IMR-90 (cell line): ENCODE measurements at regions not wholly inside any gene's neighbourhood (a gene's known extent, or its start where the extent isn't known, plus 50 kb on each side); places are given as distances from the start of the nearest gene placed in this dataset.

ENCODE experiments used
- ATAC-seq: fragments of 200-7000 bp; cut with Tn5 transposase; 2 replicates; pipeline ENCODE4 v1.9.1; 2020; ENCODE audit warnings: low read depth, mild to moderate bottlenecking, moderate library complexity
- BruUV-seq: library from RNA; stranded (reverse); fragments of 400-500 nt; replicated peaks from 2 replicates; lab custom pipeline; 2021; lab: Mats Ljungman, UMichigan
- CTCF ChIA-PET: fragments of 300-600 bp; formaldehyde crosslinking; extraction: SDS; loops from one replicate; lab custom pipeline; 2021; ENCODE audit warnings: antibody characterized with exemption; lab: Yijun Ruan, JAX
- POLR2A ChIA-PET: fragments of 300-600 bp; sonication (Branson Sonifier 250); formaldehyde crosslinking; loops from one replicate; lab custom pipeline; 2022; ENCODE audit warnings: antibody characterized with exemption; ENCODE audit not compliant: unreplicated experiment; lab: Charles Lee
- DNase-seq: peaks from one replicate; pipeline ENCODE4 v3.0.0; 2013
- H2AFZ ChIP-seq: replicated peaks from 2 replicates; pipeline ENCODE3; 2013; ENCODE audit warnings: low read length, mild to moderate bottlenecking; ENCODE audit not compliant: poor library complexity
- H2AK5ac ChIP-seq: 2 replicates; pipeline ENCODE4 v1.6.1; 2013; ENCODE audit warnings: low read depth, low read length, inconsistent platforms
- H2AK9ac ChIP-seq: replicated peaks from 2 replicates; pipeline ENCODE3; 2013; ENCODE audit warnings: mild to moderate bottlenecking, low read depth, low read length, moderate library complexity; ENCODE audit not compliant: poor library complexity
- H2BK120ac ChIP-seq: 2 replicates; pipeline ENCODE4 v1.6.1; 2013; ENCODE audit warnings: low read depth, low read length, inconsistent platforms
- H2BK15ac ChIP-seq: 3 replicates; pipeline ENCODE4 v1.6.1; 2013; ENCODE audit warnings: low read depth, low read length, inconsistent platforms
- H2BK20ac ChIP-seq: 2 replicates; pipeline ENCODE4 v1.6.1; 2013; ENCODE audit warnings: low read depth, mild to moderate bottlenecking, inconsistent platforms, low read length, moderate library complexity
- H2BK5ac ChIP-seq: 2 replicates; pipeline ENCODE4 v1.6.1; 2013; ENCODE audit warnings: mild to moderate bottlenecking, low read depth, low read length, inconsistent platforms; ENCODE audit not compliant: poor library complexity, severe bottlenecking
- H3K14ac ChIP-seq: replicated peaks from 2 replicates; pipeline ENCODE4 v1.6.1; 2013; ENCODE audit warnings: low read depth, low read length, inconsistent platforms
- H3K18ac ChIP-seq: 2 replicates; pipeline ENCODE4 v1.6.1; 2013; ENCODE audit warnings: low read depth, low read length, control low read depth
- H3K23ac ChIP-seq: 2 replicates; pipeline ENCODE4 v1.6.1; 2013; ENCODE audit warnings: low read depth, low read length, inconsistent platforms
- H3K27ac ChIP-seq: 2 replicates; pipeline ENCODE4 v1.5.1; 2013; ENCODE audit warnings: mild to moderate bottlenecking, control low read depth, low read length; ENCODE audit not compliant: insufficient read depth
- H3K27me3 ChIP-seq: 2 replicates; pipeline ENCODE4 v1.6.1; 2013; ENCODE audit warnings: low read length; ENCODE audit not compliant: control insufficient read depth, insufficient read depth
- H3K36me3 ChIP-seq: 2 replicates; pipeline ENCODE4 v1.6.1; 2013; ENCODE audit warnings: low read length, mixed read lengths; ENCODE audit not compliant: control insufficient read depth, insufficient read depth
- H3K4ac ChIP-seq: 2 replicates; pipeline ENCODE4 v1.6.1; 2013; ENCODE audit warnings: low read depth, low read length, inconsistent platforms
- H3K4me1 ChIP-seq: 2 replicates; pipeline ENCODE4 v1.6.1; 2013; ENCODE audit warnings: low read length, mixed read lengths; ENCODE audit not compliant: control insufficient read depth, insufficient read depth
- H3K4me2 ChIP-seq: 2 replicates; pipeline ENCODE4 v1.6.1; 2013; ENCODE audit warnings: low read depth, mild to moderate bottlenecking, control low read depth, low read length, moderate library complexity
- H3K4me3 ChIP-seq: 2 replicates; pipeline ENCODE4 v1.5.1; 2013; ENCODE audit warnings: low read depth, mild to moderate bottlenecking, control low read depth, low read length, moderate library complexity; ENCODE audit not compliant: insufficient read depth
- H3K56ac ChIP-seq: 2 replicates; pipeline ENCODE4 v1.6.1; 2013; ENCODE audit warnings: low read length, inconsistent platforms; ENCODE audit not compliant: insufficient read depth; ENCODE audit errors: extremely low read depth
- H3K79me1 ChIP-seq, 2 experiments: 2 replicates each; pipeline ENCODE4 v1.6.1; 2013; ENCODE audit warnings: low read length in 2 of 2, inconsistent platforms in 1 of 2, low read depth in 1 of 2
- H3K9ac ChIP-seq: 2 replicates; pipeline ENCODE4 v1.6.1; 2013; ENCODE audit warnings: low read depth, low read length, control low read depth
- H3K9me1 ChIP-seq: 2 replicates; pipeline ENCODE4 v1.6.1; 2013; ENCODE audit warnings: low read length, inconsistent platforms; ENCODE audit not compliant: insufficient read depth
- H3K9me3 ChIP-seq: 2 replicates; pipeline ENCODE4 v1.6.1; 2013; ENCODE audit warnings: low read length; ENCODE audit not compliant: control insufficient read depth, insufficient read depth
- H4K20me1 ChIP-seq: 2 replicates; pipeline ENCODE4 v1.6.1; 2013; ENCODE audit warnings: low read length, inconsistent platforms; ENCODE audit not compliant: insufficient read depth
- H4K5ac ChIP-seq: 2 replicates; pipeline ENCODE4 v1.6.1; 2013; ENCODE audit warnings: mild to moderate bottlenecking, low read depth, low read length, control low read depth
- H4K8ac ChIP-seq, 2 experiments: 2 replicates each; pipeline ENCODE4 v1.6.1; 2013; ENCODE audit warnings: low read depth in 2 of 2, low read length in 2 of 2, control low read depth in 1 of 2, inconsistent platforms in 1 of 2
- H4K91ac ChIP-seq: 2 replicates; pipeline ENCODE4 v1.6.1; 2013; ENCODE audit warnings: low read depth, low read length, inconsistent platforms; ENCODE audit not compliant: insufficient read depth
- WGBS, 2 experiments: methylation state at CpG; one replicate each; pipeline versions ENCODE4 v1.1.5 to v1.1.7; 2013; ENCODE audit warnings: missing lambda C conversion rate in 2 of 2; ENCODE audit not compliant: insufficient read length in 1 of 2; ENCODE audit errors: extremely low coverage in 2 of 2; 5-methylcytosine and 5-hydroxymethylcytosine counted together
- dilution Hi-C: fragments of 300-500 bp; cut with HindIII; formaldehyde crosslinking; loops from one replicate; pipeline ENCODE4 v1.14.3; 2018; ENCODE audit warnings: low sequenced_read_pairs; ENCODE audit not compliant: unreplicated experiment
- in situ Hi-C: fragments of 300-500 bp; cut with MboI; formaldehyde crosslinking; loops from 3 replicates; pipeline ENCODE4 v1.14.3; 2019; ENCODE audit warnings: low sequenced_read_pairs, inconsistent platforms, mixed read lengths
- intact Hi-C: fragments of 100-400 bp; cut with micrococcal nuclease; formaldehyde crosslinking; loops from 2 replicates; pipeline ENCODE4 v1.10.0; 2022
- TF ChIP-seq, protein P1 (sequence below): fragments of 150-350 bp; IDR thresholded peaks from 2 replicates; pipeline ENCODE4 v1.6.1; 2016; ENCODE audit warnings: low read depth, mild to moderate bottlenecking, low read length, moderate library complexity, borderline replicate concordance
- TF ChIP-seq, protein P2 (sequence below): conservative IDR thresholded peaks from 2 replicates; pipeline ENCODE4 v1.5.1; 2012; ENCODE audit warnings: mild to moderate bottlenecking, low read depth, low read length, improper control_type of control experiment

DNA sequence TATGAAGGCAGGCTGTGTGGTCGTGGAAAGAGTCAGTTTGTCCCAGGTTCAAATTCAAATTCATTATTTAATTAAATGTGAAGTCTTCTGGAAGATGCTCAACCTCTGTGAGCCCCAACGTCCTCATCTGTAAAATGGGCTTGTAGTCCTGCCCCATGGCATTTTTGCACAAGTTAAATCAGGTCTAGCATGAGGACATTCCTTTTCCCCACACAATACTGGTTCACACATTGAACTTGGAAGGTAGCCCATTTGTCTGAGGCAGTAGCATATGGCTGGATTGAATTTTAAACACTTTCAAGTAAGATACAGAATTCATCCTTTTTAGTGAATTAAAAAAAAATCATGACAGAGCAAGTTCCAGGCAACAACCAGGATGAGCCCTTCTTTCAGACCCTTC, 665.4 kb upstream of the HS6ST1 start:
- H3K56ac ChIP-seq: no peak overlapping the region
- no peak overlapping the region for H3K4me2 ChIP-seq
- H2BK15ac ChIP-seq: no peak overlapping the region
- H4K5ac ChIP-seq: no peak overlapping the region
- no peak overlapping the region for H3K4ac ChIP-seq
- no peaks in the 10 kb centered on the region for H3K4me1 ChIP-seq
- no peak overlapping the region for H4K91ac ChIP-seq
- no peak overlapping the region for H2BK20ac ChIP-seq
- POLR2A ChIA-PET: no interaction called here
- no TSS peak for BruUV-seq
- H2AK9ac ChIP-seq: no peak overlapping the region
- in situ Hi-C loops (no loop called here), intact Hi-C loops (no loop called here), dilution Hi-C loops (no loop called here)
- H3K4me3 ChIP-seq: no peak overlapping the region
- no peak overlapping the region for H2BK120ac ChIP-seq
- H3K9me3 ChIP-seq: peaks cover 11% of the 10 kb centered on the region
- H3K27ac ChIP-seq: no peak overlapping the region
- no peaks in the 10 kb centered on the region for H4K20me1 ChIP-seq
- H3K79me1 ChIP-seq: no peaks in the 10 kb centered on the region
- TF ChIP-seq, protein P1, sequence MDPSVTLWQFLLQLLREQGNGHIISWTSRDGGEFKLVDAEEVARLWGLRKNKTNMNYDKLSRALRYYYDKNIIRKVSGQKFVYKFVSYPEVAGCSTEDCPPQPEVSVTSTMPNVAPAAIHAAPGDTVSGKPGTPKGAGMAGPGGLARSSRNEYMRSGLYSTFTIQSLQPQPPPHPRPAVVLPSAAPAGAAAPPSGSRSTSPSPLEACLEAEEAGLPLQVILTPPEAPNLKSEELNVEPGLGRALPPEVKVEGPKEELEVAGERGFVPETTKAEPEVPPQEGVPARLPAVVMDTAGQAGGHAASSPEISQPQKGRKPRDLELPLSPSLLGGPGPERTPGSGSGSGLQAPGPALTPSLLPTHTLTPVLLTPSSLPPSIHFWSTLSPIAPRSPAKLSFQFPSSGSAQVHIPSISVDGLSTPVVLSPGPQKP: no peak
- TF ChIP-seq, protein P2, sequence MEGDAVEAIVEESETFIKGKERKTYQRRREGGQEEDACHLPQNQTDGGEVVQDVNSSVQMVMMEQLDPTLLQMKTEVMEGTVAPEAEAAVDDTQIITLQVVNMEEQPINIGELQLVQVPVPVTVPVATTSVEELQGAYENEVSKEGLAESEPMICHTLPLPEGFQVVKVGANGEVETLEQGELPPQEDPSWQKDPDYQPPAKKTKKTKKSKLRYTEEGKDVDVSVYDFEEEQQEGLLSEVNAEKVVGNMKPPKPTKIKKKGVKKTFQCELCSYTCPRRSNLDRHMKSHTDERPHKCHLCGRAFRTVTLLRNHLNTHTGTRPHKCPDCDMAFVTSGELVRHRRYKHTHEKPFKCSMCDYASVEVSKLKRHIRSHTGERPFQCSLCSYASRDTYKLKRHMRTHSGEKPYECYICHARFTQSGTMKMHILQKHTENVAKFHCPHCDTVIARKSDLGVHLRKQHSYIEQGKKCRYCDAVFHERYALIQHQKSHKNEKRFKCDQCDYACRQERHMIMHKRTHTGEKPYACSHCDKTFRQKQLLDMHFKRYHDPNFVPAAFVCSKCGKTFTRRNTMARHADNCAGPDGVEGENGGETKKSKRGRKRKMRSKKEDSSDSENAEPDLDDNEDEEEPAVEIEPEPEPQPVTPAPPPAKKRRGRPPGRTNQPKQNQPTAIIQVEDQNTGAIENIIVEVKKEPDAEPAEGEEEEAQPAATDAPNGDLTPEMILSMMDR: no peak
- no peak overlapping the region for H2BK5ac ChIP-seq
- H3K23ac ChIP-seq: no peak overlapping the region
- no peak overlapping the region for H2AFZ ChIP-seq
- no peaks in the 10 kb centered on the region for H3K27me3 ChIP-seq
- no peak overlapping the region for H3K9ac ChIP-seq
- no CpG with 5 or more reads among the region's 2 CpGs for WGBS, 2 experiments
- ATAC-seq (no peak), DNase-seq (no peak)
- H3K18ac ChIP-seq: no peak overlapping the region
- no peak overlapping the region for H4K8ac ChIP-seq
- CTCF ChIA-PET: no interaction called here
- H2AK5ac ChIP-seq: no peak overlapping the region
- H3K14ac ChIP-seq: no peak overlapping the region
- H3K9me1 ChIP-seq: no peaks in the 10 kb centered on the region
- no peaks in the 10 kb centered on the region for H3K36me3 ChIP-seq
